Endodermal cell (in vitro differentiated cells): ENCODE measurements at regions not wholly inside any gene's neighbourhood (a gene's known extent, or its start where the extent isn't known, plus 50 kb on each side); places are given as distances from the start of the nearest gene placed in this dataset.

Experiments
- DNase-seq: peaks from one replicate; pipeline ENCODE4 v3.0.0-alpha.2; 2017
- H3K27ac ChIP-seq: 2 replicates; pipeline ENCODE4 v1.5.1; 2013; ENCODE audit warnings: mild to moderate bottlenecking, low read depth, low read length, moderate library complexity
- H3K27me3 ChIP-seq: 2 replicates; pipeline ENCODE4 v1.6.1; 2013; ENCODE audit warnings: mild to moderate bottlenecking, low read length, moderate library complexity; ENCODE audit not compliant: insufficient read depth, control insufficient read depth, poor library complexity, severe bottlenecking
- H3K36me3 ChIP-seq: 2 replicates; pipeline ENCODE4 v1.7.0; 2013; ENCODE audit warnings: mild to moderate bottlenecking, low read length, moderate library complexity; ENCODE audit not compliant: control insufficient read depth, insufficient read depth
- H3K4me1 ChIP-seq: one replicate; pipeline ENCODE4 v1.7.0; 2013; ENCODE audit warnings: low read length; ENCODE audit not compliant: control insufficient read depth, insufficient read depth
- H3K4me3 ChIP-seq: 2 replicates; pipeline ENCODE4 v1.5.1; 2013; ENCODE audit warnings: mild to moderate bottlenecking, low read length, moderate library complexity
- H3K9ac ChIP-seq: 2 replicates; pipeline ENCODE4 v1.6.1; 2013; ENCODE audit warnings: mild to moderate bottlenecking, low read length, moderate library complexity; ENCODE audit not compliant: poor library complexity, severe bottlenecking; ENCODE audit errors: extremely low read depth
- H3K9me3 ChIP-seq: 2 replicates; pipeline ENCODE4 v1.6.1; 2013; ENCODE audit warnings: mild to moderate bottlenecking, low read length, moderate library complexity; ENCODE audit not compliant: control insufficient read depth
- H3K27ac Mint-ChIP-seq: 2 replicates; pipeline ENCODE4 v1.8.0; 2020; ENCODE audit warnings: mixed read lengths
- H3K27me3 Mint-ChIP-seq: 2 replicates; pipeline ENCODE4 v1.8.0; 2021; ENCODE audit warnings: mild to moderate bottlenecking, mixed read lengths; ENCODE audit not compliant: insufficient read depth
- H3K36me3 Mint-ChIP-seq: 2 replicates; pipeline ENCODE4 v1.8.0; 2020; ENCODE audit warnings: low read depth, mixed read lengths
- H3K4me1 Mint-ChIP-seq: 2 replicates; pipeline ENCODE4 v1.8.0; 2020; ENCODE audit warnings: mixed read lengths
- H3K4me3 Mint-ChIP-seq: 2 replicates; pipeline ENCODE4 v1.8.0; 2020; ENCODE audit warnings: mild to moderate bottlenecking, moderate library complexity, mixed read lengths
- H3K9me3 Mint-ChIP-seq: 2 replicates; pipeline ENCODE4 v1.8.0; 2020; ENCODE audit warnings: mild to moderate bottlenecking, mixed read lengths
- WGBS, 2 experiments: methylation state at CpG; one replicate each; pipeline versions ENCODE4 v1.1.5 to v1.1.7; 2013; ENCODE audit warnings: missing lambda C conversion rate in 2 of 2, mixed read lengths in 1 of 2; ENCODE audit not compliant: insufficient coverage in 1 of 2, insufficient read length in 1 of 2; 5-methylcytosine and 5-hydroxymethylcytosine counted together
- TF ChIP-seq, protein P1 (sequence below): fragments of 200-600 bp; sonication (generic); conservative IDR thresholded peaks from 2 replicates; pipeline ENCODE4 v1.5.0; 2021; ENCODE audit warnings: antibody characterized with exemption, mild to moderate bottlenecking

DNA sequence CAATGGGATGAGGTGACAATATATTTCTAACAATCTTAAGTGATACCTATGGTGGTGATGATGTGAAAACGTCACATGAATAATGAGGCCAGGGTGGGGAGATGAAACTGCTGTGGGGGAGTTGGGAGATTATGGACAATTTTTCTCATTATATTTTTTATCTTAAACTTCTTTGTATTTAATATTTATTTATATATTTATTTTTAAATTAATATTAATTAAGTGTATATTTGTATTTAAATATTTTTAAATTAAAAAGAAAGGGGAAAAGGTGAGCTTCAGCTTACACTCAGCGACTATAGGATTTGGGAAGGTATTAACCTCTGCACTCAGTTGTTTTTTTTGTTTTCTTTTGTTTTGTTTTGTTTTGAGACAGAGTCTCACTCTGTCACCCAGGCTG, 158.7 kb downstream of the PSMG1 start:
- DNase-seq: no peak
- H3K27me3 ChIP-seq: no peaks in the 10 kb centered on the region
- peaks cover 10% of the 10 kb centered on the region for H3K4me1 ChIP-seq
- no peaks in the 10 kb centered on the region for H3K36me3 ChIP-seq
- WGBS, 2 experiments: 100% methylated on average over 1 of the region's 2 CpGs; no CpG with 5 or more reads in 1 of the 2 experiments
- peaks cover 30% of the 10 kb centered on the region for H3K9me3 ChIP-seq
- H3K4me1 Mint-ChIP-seq: peaks cover 18% of the 10 kb centered on the region
- no peak overlapping the region for H3K9ac ChIP-seq
- no peak overlapping the region for H3K27ac Mint-ChIP-seq
- H3K36me3 Mint-ChIP-seq: peaks cover 1% of the 10 kb centered on the region
- TF ChIP-seq, protein P1, sequence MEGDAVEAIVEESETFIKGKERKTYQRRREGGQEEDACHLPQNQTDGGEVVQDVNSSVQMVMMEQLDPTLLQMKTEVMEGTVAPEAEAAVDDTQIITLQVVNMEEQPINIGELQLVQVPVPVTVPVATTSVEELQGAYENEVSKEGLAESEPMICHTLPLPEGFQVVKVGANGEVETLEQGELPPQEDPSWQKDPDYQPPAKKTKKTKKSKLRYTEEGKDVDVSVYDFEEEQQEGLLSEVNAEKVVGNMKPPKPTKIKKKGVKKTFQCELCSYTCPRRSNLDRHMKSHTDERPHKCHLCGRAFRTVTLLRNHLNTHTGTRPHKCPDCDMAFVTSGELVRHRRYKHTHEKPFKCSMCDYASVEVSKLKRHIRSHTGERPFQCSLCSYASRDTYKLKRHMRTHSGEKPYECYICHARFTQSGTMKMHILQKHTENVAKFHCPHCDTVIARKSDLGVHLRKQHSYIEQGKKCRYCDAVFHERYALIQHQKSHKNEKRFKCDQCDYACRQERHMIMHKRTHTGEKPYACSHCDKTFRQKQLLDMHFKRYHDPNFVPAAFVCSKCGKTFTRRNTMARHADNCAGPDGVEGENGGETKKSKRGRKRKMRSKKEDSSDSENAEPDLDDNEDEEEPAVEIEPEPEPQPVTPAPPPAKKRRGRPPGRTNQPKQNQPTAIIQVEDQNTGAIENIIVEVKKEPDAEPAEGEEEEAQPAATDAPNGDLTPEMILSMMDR: no peak
- H3K4me3 ChIP-seq: no peak overlapping the region
- peaks cover 2% of the 10 kb centered on the region for H3K27me3 Mint-ChIP-seq
- H3K4me3 Mint-ChIP-seq: no peak overlapping the region
- H3K9me3 Mint-ChIP-seq: peaks cover 26% of the 10 kb centered on the region
- H3K27ac ChIP-seq: no peak overlapping the region

DNA sequence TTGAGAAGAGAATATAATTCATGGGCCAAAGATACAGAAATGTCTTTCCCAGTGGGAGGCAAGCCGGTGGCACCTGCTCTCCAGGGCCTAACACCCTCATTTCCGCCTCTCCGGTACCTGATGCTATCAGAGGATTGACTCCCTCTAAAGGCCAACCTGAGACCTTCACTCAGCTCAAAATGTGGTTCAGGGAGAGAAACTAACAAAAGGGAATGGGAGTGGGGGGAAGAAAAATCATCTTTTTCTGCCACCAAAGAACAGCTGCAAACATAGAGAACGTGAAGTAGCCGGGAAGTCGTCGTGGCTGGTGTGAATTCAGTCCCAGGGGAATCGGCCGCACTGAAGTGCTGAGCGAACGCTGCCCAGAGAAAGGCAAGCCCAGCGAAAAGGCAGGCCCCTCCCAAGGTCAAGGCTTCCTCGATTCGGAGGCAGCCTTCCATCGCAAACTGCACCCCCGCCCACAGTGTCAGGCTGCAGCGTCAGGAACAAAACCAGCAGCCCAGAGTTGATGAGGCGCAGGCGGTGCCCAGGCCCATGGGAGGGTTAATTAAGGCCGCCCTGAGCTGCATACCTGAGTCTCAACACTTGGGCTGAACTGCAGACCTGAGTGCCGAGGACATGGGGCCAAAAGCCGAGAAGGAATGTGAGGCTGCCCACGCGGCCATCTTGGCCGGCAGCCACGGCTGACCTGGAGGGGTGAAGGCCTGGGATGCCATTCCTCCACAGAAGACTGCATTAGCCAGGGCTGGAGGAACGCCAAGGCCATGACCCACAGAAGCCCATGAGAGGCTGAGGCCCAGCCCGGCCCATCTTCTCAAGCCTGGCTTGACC, 160.2 kb downstream of the PSMG1 start:
- Mint-ChIP-seq H3K4me1 (peaks cover 7% of the 10 kb centered on the region), H3K36me3 (peaks cover 1% of the 10 kb centered on the region), H3K27me3 (peaks cover 2% of the 10 kb centered on the region), H3K4me3 (no peak overlapping the region), H3K9me3 (peaks cover 22% of the 10 kb centered on the region), H3K27ac (peak overlapping the region; percentile 2)
- Histone ChIP-seq H3K4me1 (no peaks in the 10 kb centered on the region), H3K9ac (no peak overlapping the region), H3K4me3 (no peak overlapping the region), H3K27ac (no peak overlapping the region), H3K9me3 (peaks cover 25% of the 10 kb centered on the region), H3K27me3 (no peaks in the 10 kb centered on the region), H3K36me3 (no peaks in the 10 kb centered on the region)
- peak; percentile 72 for DNase-seq
- TF ChIP-seq, protein P1: peak; percentile 74
- 84 to 87% methylated on average over 27 to 28 of the region's 28 CpGs for WGBS, 2 experiments

DNA sequence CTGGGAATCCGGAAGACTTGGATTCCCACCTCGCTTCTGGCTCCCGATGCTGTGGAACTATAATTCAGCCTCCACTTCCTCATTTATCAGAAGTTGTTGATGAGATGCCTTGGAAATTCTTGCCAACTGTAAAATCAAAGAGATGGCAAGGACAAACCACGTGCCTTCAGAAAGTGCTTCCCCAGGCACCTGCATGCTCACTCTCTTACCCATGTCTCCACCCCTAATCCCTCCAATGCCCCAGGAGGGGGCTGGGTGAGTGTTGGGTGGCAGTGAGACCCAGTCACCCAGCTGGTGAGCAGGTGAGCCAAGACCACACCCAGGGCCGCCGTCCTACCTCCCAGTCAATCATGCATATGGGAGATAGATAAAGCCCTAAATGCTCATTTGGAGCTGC, 160.8 kb downstream of the PSMG1 start:
- Histone ChIP-seq H3K27me3 (no peaks in the 10 kb centered on the region), H3K9ac (no peak overlapping the region), H3K36me3 (no peaks in the 10 kb centered on the region), H3K4me3 (no peak overlapping the region), H3K27ac (no peak overlapping the region), H3K4me1 (no peaks in the 10 kb centered on the region), H3K9me3 (peaks cover 19% of the 10 kb centered on the region)
- TF ChIP-seq, protein P1: no peak
- Mint-ChIP-seq H3K4me3 (no peak overlapping the region), H3K4me1 (peaks cover 7% of the 10 kb centered on the region), H3K36me3 (no peaks in the 10 kb centered on the region), H3K9me3 (peaks cover 17% of the 10 kb centered on the region), H3K27ac (no peak overlapping the region), H3K27me3 (peaks cover 2% of the 10 kb centered on the region)
- DNase-seq: no peak
- 96% methylated on average over 4 to 6 of the region's 6 CpGs for WGBS, 2 experiments
